Esophagus (tissue), 2 donors: ENCODE measurements at regions not wholly inside any gene's neighbourhood (a gene's known extent, or its start where the extent isn't known, plus 50 kb on each side); places are given as distances from the start of the nearest gene placed in this dataset.

Experiments used
- H3K27ac ChIP-seq, 2 donors: one replicate each; pipeline ENCODE4 v1.5.1; 2013; ENCODE audit warnings: low read depth in 2 of 2, mild to moderate bottlenecking in 2 of 2, inconsistent platforms in 1 of 2, low read length in 1 of 2, moderate library complexity in 1 of 2
- H3K27me3 ChIP-seq, 2 donors: one replicate each; pipeline ENCODE4 v1.6.1; 2013; ENCODE audit warnings: low read length in 2 of 2, control low read depth in 1 of 2, mild to moderate bottlenecking in 1 of 2; ENCODE audit not compliant: insufficient read depth in 2 of 2, control insufficient read depth in 1 of 2
- H3K36me3 ChIP-seq, 2 donors: one replicate each; pipeline ENCODE4 v1.6.1; 2013; ENCODE audit warnings: low read length in 1 of 2; ENCODE audit not compliant: control insufficient read depth in 2 of 2, insufficient read depth in 2 of 2
- H3K4me1 ChIP-seq, 2 donors: one replicate each; pipeline ENCODE4 v1.6.1; 2013; ENCODE audit warnings: low read length in 1 of 2; ENCODE audit not compliant: control insufficient read depth in 2 of 2, insufficient read depth in 2 of 2
- H3K4me3 ChIP-seq, 2 donors: one replicate each; pipeline ENCODE4 v1.5.1; 2013; ENCODE audit warnings: low read length in 2 of 2, mild to moderate bottlenecking in 2 of 2, low read depth in 1 of 2, moderate library complexity in 1 of 2
- H3K9me3 ChIP-seq, 2 donors: one replicate each; pipeline ENCODE4 v1.6.1; 2013; ENCODE audit warnings: mild to moderate bottlenecking in 2 of 2, low read depth in 1 of 2, low read length in 1 of 2, moderate library complexity in 1 of 2; ENCODE audit not compliant: control insufficient read depth in 2 of 2, insufficient read depth in 1 of 2
- WGBS, 2 donors: extraction: QIAGEN DNeasy Blood & Tissue Kit; methylation state at CpG; one replicate each; pipeline ENCODE4 v1.1.7; 2013; 5-methylcytosine and 5-hydroxymethylcytosine counted together
- donor health status: healthy with polysubstance abuse.
- donor health status: Bipolar disorder and iron deficiency.

- no peaks in the 10 kb centered on the region for H3K9me3 ChIP-seq
- no peak overlapping the region for H3K27ac ChIP-seq
- no peaks in the 10 kb centered on the region for H3K4me1 ChIP-seq
- no peaks in the 10 kb centered on the region for H3K27me3 ChIP-seq
- no peaks in the 10 kb centered on the region for H3K36me3 ChIP-seq
- no peak overlapping the region for H3K4me3 ChIP-seq
Measured at GRCh38 chr4:64156253-64156652, 253.0 kb downstream of the TECRL start.

GRCh38 chr4:64146030-64146429, 263.2 kb downstream of the TECRL start:
- no peaks in the 10 kb centered on the region for H3K4me1 ChIP-seq
- H3K4me3 ChIP-seq, result no peak overlapping the region
- H3K27me3 ChIP-seq, result no peaks in the 10 kb centered on the region
- 67 to 75% methylated on average over 3 of the region's 3 CpGs for WGBS, 2 donors
- H3K27ac ChIP-seq, result no peak overlapping the region
- H3K9me3 ChIP-seq, result peaks cover 0 to 3% of the 10 kb centered on the region in 2 donors
- no peaks in the 10 kb centered on the region for H3K36me3 ChIP-seq

DNA sequence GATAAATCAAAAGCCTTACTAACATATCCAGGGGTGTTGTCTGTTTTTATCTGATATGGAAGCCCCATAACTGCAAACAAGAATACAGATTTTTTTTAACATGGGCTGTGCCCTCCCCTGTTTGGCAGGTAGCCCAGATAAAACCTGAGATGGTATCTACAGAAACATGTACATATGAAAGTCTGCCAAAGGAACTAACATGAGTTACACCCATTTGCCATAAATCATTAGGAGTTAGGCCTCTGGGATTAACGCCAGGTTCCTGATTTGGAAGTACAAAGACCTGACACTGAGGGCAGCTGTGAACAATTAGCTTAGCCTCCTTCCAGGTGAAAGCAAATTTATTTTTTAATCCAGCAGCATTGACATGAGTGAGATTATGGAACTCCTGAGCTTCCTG, 264.3 kb downstream of the TECRL start:
- no peaks in the 10 kb centered on the region for H3K4me1 ChIP-seq
- H3K36me3 ChIP-seq, result no peaks in the 10 kb centered on the region
- no peak overlapping the region for H3K27ac ChIP-seq
- H3K4me3 ChIP-seq, result no peak overlapping the region
- H3K9me3 ChIP-seq, result peaks cover 0 to 3% of the 10 kb centered on the region in 2 donors
- 23 to 35% methylated on average over 1 of the region's 1 CpG for WGBS, 2 donors
- no peaks in the 10 kb centered on the region for H3K27me3 ChIP-seq

GRCh38 chr4:64130907-64131306, 278.3 kb downstream of the TECRL start:
- Histone ChIP-seq H3K4me3 (no peak overlapping the region), H3K9me3 (no peaks in the 10 kb centered on the region), H3K27me3 (no peaks in the 10 kb centered on the region), H3K36me3 (no peaks in the 10 kb centered on the region), H3K27ac (no peak overlapping the region), H3K4me1 (no peaks in the 10 kb centered on the region)
- 36 to 50% methylated on average over 4 of the region's 4 CpGs for WGBS, 2 donors

- Histone ChIP-seq H3K4me3 (no peak overlapping the region), H3K36me3 (no peaks in the 10 kb centered on the region), H3K27me3 (no peaks in the 10 kb centered on the region), H3K9me3 (peaks cover 5 to 7% of the 10 kb centered on the region in 2 donors), H3K4me1 (no peaks in the 10 kb centered on the region), H3K27ac (no peak overlapping the region)
- WGBS, 2 donors, result 44 to 55% methylated on average over 1 of the region's 1 CpG
Measured at GRCh38 chr4:64125354-64125753, 283.9 kb downstream of the TECRL start.

DNA sequence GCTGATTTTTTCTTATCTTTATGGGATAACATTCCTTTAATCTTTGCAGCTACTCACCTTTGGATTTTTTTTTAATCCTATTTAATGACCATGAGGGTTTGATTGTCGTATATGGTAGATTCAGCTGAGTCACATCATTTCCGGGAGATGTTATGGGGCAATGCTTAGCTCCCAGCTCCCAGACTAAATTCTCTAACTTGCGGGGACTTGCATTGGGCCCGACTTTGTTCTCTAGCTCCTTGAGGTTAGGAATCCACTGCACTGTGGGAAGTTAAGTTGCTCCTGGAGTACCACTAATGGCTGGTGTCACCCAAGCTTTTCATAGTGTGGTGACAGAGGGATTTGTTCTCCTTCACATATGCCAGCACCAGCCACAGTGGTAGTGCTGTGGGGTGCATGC, 287.4 kb downstream of the TECRL start:
- 83 to 86% methylated on average over 4 of the region's 4 CpGs for WGBS, 2 donors
- H3K4me3 ChIP-seq, result no peak overlapping the region
- H3K4me1 ChIP-seq, result no peaks in the 10 kb centered on the region
- no peaks in the 10 kb centered on the region for H3K36me3 ChIP-seq
- no peak overlapping the region for H3K27ac ChIP-seq
- H3K27me3 ChIP-seq, result no peaks in the 10 kb centered on the region
- peaks cover 5 to 7% of the 10 kb centered on the region in 2 donors for H3K9me3 ChIP-seq

DNA sequence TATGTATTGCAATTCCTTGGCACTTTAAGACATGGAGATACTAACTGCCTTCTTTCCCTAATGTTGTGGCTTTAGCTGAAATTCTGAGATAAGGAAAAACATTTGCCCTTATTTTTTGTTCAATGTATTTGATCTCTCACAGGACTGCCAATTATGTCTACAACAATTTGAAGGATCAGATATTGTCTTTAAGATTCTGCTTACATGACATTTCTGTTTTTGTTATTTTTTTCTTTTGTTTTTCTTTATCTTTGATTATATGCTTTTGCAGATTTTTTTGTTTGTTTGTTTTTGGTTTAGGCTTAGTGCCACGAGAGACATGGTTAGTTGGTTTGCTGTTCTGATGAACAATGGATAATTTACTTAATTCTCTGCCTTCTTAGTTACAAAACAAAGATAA, 303.3 kb downstream of the TECRL start:
- Histone ChIP-seq H3K9me3 (no peaks in the 10 kb centered on the region), H3K27ac (no peak overlapping the region), H3K4me1 (no peaks in the 10 kb centered on the region), H3K27me3 (no peaks in the 10 kb centered on the region), H3K36me3 (no peaks in the 10 kb centered on the region), H3K4me3 (no peak overlapping the region)
- WGBS, 2 donors, result 20 to 46% methylated on average over 1 of the region's 1 CpG

DNA sequence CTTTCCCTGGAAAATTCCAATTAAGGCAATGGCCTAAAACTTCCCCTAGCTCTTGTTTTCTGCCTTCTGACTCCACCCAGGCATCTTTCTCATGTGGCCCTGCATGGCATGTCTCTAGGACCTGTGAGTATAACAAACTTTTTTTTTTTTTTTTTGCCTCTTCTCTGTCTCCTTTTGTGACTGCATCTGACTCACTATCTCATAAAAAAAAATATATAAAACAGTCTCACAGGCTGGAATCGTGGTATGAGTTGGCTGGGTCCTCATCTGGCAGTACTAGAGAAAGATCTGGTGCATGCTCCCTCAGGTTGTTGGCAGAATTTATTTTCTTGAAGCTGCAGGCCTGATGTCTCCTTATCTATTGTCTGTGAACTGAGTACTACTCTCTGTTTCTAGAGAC, 313.9 kb downstream of the TECRL start:
- Histone ChIP-seq H3K4me3 (no peak overlapping the region), H3K27me3 (no peaks in the 10 kb centered on the region), H3K9me3 (no peaks in the 10 kb centered on the region), H3K36me3 (no peaks in the 10 kb centered on the region), H3K27ac (no peak overlapping the region), H3K4me1 (no peaks in the 10 kb centered on the region)
- 29 to 38% methylated on average over 1 of the region's 1 CpG for WGBS, 2 donors

DNA sequence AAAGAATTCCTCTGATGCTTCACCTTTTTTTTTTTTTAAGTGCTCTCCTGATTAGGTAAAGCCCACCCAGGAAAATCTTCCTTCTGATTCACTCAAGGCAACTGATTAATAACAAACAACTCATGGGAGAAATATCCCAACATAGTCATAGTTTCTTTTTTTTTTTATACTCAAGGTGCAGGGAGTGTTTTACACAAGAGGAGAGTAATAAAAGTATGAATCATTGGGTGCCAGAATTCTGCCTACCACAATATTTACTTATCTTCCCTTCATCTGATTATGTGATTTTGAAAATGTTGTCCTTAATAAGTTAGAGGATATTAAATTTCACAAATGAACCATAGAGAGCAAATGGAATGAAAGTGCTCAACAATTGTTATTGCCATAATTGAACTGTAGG, 329.9 kb downstream of the TECRL start:
- no peak overlapping the region for H3K27ac ChIP-seq
- no peaks in the 10 kb centered on the region for H3K27me3 ChIP-seq
- H3K36me3 ChIP-seq, result no peaks in the 10 kb centered on the region
- H3K4me1 ChIP-seq, result no peaks in the 10 kb centered on the region
- no peak overlapping the region for H3K4me3 ChIP-seq
- H3K9me3 ChIP-seq, result no peaks in the 10 kb centered on the region

DNA sequence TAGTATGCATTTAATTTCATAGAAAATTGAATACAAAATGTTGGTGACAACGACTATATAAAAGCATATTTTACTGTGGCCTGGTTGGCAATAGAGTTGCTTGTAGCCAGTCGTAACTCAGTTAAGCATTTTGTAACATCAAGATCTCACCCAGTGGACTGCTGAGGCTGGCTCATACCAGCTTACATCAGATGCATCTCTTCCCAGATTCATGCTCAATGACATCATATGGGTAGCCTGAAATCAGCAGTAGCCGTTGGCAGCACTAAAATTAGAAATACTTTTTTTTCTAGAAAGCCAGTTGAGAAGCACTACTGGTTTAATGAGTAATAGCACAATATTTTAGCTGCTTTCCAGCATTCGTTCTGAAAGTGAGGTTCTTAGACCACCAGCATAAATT, 341.2 kb downstream of the TECRL start:
- H3K27ac ChIP-seq, result no peak overlapping the region
- H3K27me3 ChIP-seq, result no peaks in the 10 kb centered on the region
- H3K36me3 ChIP-seq, result no peaks in the 10 kb centered on the region
- no peaks in the 10 kb centered on the region for H3K4me1 ChIP-seq
- H3K9me3 ChIP-seq, result no peaks in the 10 kb centered on the region
- H3K4me3 ChIP-seq, result no peak overlapping the region
- 61 to 63% methylated on average over 4 of the region's 4 CpGs for WGBS, 2 donors
